Suprapubic skin (tissue), 4 donors: ENCODE measurements at regions not wholly inside any gene's neighbourhood (a gene's known extent, or its start where the extent isn't known, plus 50 kb on each side); places are given as distances from the start of the nearest gene placed in this dataset.

Source experiments
- DNase-seq, 2 donors: peaks; one replicate each; pipeline ENCODE4 v3.0.0-alpha.2; 2019; ENCODE audit warnings: low spot score in 2 of 2
- H3K27ac ChIP-seq: fragments of 200-600 bp; sonication (generic); one replicate; pipeline ENCODE4 v1.5.1; 2019
- H3K27me3 ChIP-seq: fragments of 200-600 bp; sonication (generic); one replicate; pipeline ENCODE4 v1.5.1; 2019
- H3K36me3 ChIP-seq: fragments of 200-600 bp; sonication (generic); one replicate; pipeline ENCODE4 v1.5.1; 2019
- H3K4me1 ChIP-seq: fragments of 200-600 bp; sonication (generic); one replicate; pipeline ENCODE4 v1.5.1; 2019
- H3K4me3 ChIP-seq: fragments of 200-600 bp; sonication (generic); one replicate; pipeline ENCODE4 v1.5.1; 2019; ENCODE audit warnings: mild to moderate bottlenecking
- H3K9me3 ChIP-seq: fragments of 200-600 bp; sonication (generic); one replicate; pipeline ENCODE4 v1.5.1; 2019
- CTCF ChIP-seq, 2 donors: fragments of 200-600 bp in 1 of 2; fragments of 450-650 bp in 1 of 2; sonication (generic) in 1 of 2; IDR thresholded peaks; one replicate each; pipeline ENCODE4 v1.5.1; 2016 to 2019; ENCODE audit warnings: antibody characterized with exemption in 2 of 2, mild to moderate bottlenecking in 1 of 2, moderate library complexity in 1 of 2
- EP300 ChIP-seq: sonication (generic); formaldehyde crosslinking; IDR thresholded peaks from one replicate; pipeline ENCODE4 v1.6.1; 2017; ENCODE audit warnings: antibody characterized with exemption
- POLR2A ChIP-seq, 2 donors: fragments of 450-650 bp; IDR thresholded peaks; one replicate each; pipeline ENCODE4 v1.6.1; 2017; ENCODE audit warnings: antibody characterized with exemption in 2 of 2, mild to moderate bottlenecking in 2 of 2, moderate library complexity in 2 of 2
- POLR2AphosphoS5 ChIP-seq, 3 donors: sonication (generic); formaldehyde crosslinking; IDR thresholded peaks; one replicate each; pipeline ENCODE4 v1.6.1; 2017; ENCODE audit warnings: antibody characterized with exemption in 3 of 3
- WGBS: methylation state at CpG from one replicate; pipeline ENCODE4 v1.1.5; 2018; 5-methylcytosine and 5-hydroxymethylcytosine counted together

DNA sequence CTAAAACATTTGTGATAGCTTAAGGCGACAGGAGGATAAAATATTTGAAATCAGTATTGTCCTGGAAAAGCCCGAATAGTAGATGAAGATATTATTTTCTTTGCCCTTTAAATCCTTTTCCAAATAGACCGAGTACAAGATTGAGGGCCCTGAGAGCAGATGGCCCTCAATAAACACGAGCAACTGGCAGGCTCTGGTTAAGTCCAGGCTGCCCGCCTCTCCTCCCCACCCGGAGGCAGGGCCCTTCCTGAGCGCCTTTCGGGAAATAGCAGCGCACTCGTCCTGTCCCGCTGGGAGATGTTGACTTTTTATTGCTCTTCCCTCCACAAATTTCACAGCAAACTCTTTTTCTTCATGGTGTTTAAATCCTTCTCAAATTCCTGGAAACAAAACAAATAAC, 50.8 kb upstream of the MAX start:
- TF ChIP-seq POLR2A (IDR thresholded peaks at IDR 0.05) (no peak), CTCF (IDR thresholded peaks at IDR 0.05) (no peak), EP300 (no peak), POLR2AphosphoS5 (IDR thresholded peaks at IDR 0.05) (no peak)
- H3K4me3 ChIP-seq, result no peak overlapping the region
- no peaks in the 10 kb centered on the region for H3K9me3 ChIP-seq
- WGBS, result 65% methylated on average over 11 of the region's 11 CpGs
- no peaks in the 10 kb centered on the region for H3K36me3 ChIP-seq
- no peaks in the 10 kb centered on the region for H3K27me3 ChIP-seq
- H3K27ac ChIP-seq, result no peak overlapping the region
- no peak for DNase-seq
- H3K4me1 ChIP-seq, result peaks cover 15% of the 10 kb centered on the region

DNA sequence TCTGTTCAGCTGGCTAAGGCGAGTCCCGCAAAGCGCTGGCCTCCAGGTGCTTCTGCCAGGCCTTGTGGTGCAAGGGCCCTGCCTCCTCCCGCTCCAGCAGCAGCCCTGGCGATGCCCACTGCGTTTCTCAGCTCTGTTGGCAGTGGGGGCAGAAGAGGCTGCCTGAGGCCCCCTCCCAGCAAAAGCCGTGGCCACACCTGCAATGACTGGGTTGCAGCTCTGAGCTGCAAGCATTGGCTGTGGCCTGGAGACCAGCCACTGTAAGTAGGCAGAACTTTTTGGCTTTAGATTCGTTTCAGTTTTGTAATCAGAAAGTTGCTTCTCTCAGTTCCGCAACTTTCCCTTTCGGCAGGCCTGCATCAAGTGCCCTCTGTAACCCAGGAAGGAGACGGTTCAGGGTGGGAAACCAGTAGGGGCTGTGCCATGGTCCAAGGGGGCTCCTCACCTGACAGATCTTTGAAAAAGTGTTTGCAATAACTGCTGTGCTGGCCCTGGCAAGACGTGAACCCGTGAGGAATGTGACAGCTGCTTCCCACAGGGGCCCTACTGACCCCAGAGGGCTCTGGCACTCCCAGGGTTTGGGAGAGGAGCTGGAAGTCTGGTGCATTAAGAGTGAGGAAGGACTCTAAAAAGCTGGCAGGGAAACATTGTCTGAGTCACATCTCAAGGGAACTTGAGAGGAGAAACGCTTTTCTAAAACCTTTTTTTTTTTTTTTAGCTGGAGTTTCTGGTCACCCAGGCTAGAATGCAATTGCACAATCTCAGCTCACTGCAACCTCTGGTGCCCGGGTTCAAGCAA, 54.5 kb upstream of the MAX start:
- no peaks in the 10 kb centered on the region for H3K9me3 ChIP-seq
- no peak for TF ChIP-seq POLR2A (IDR thresholded peaks at IDR 0.05)
- no peak for TF ChIP-seq EP300
- no peak for TF ChIP-seq POLR2AphosphoS5 (IDR thresholded peaks at IDR 0.05)
- no peak for TF ChIP-seq CTCF (IDR thresholded peaks at IDR 0.05)
- H3K27ac ChIP-seq, result peak overlapping the region; percentile 87
- H3K27me3 ChIP-seq, result no peaks in the 10 kb centered on the region
- H3K4me1 ChIP-seq, result peaks cover 15% of the 10 kb centered on the region
- DNase-seq, result no peak
- WGBS, result 27% methylated on average over 9 of the region's 15 CpGs
- H3K4me3 ChIP-seq, result peak overlapping the region; percentile 32
- H3K36me3 ChIP-seq, result no peaks in the 10 kb centered on the region

DNA sequence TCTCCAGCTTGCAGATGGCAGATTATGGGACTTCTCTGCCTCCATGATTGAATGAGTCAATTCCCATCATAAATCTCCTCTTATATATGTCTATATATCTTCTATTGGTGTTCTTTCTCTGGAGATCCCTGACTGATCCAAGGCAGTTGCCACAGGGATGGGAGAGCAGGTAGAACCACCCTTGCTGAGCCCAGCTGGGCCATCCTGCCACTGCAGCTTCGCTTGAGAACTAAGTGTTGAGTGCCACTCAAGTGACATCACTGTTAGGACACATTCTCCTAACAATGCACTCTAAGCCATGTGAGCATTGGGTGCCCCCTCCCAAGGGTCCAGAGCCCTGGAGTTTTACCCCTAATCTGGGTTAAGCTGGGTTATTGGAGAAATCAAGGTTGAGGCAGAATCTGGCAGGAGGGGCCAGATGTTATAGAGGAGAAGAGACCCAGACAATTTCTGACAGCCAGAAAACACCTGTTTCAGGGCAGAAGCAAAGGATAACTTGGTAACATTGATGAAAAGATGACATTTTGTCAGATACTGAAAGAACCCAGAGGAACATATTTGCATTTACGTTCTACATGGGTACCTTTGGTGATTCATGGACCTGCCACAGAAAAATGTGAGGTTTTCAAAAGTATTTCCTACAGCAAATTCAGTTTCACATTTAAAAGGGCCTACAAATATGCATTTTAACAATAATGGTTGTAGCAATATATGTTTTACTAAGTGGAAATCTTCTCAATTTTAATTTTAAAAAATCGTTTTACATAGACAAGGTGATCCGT, 57.2 kb upstream of the MAX start:
- Histone ChIP-seq H3K36me3 (no peaks in the 10 kb centered on the region), H3K27ac (no peak overlapping the region), H3K9me3 (no peaks in the 10 kb centered on the region), H3K27me3 (no peaks in the 10 kb centered on the region), H3K4me3 (no peak overlapping the region), H3K4me1 (peaks cover 15% of the 10 kb centered on the region)
- TF ChIP-seq CTCF (IDR thresholded peaks at IDR 0.05), result no peak
- no peak for TF ChIP-seq POLR2AphosphoS5 (IDR thresholded peaks at IDR 0.05)
- TF ChIP-seq EP300, result no peak
- no peak for TF ChIP-seq POLR2A (IDR thresholded peaks at IDR 0.05)
- WGBS, result 78% methylated on average over 4 of the region's 4 CpGs
- no peak for DNase-seq

DNA sequence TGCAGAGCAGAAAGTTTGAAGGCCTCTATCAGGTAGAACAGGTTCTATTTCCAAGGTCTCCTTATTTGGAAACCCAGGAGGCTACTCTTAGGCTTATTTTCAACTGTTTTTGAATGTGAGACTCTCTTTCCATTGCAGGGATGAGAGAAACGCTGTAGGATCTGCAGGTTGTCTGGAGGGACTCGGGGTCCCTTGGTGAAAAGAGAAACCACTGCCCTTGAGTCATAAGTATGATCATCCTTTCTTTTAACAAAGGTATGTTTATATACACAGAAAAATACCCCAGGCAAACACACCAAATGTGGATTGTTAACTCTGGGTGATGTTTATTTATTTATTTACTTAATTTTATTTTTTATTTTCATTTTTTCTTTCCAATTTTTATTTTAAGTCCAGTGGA, 57.8 kb upstream of the MAX start:
- Histone ChIP-seq H3K27ac (no peak overlapping the region), H3K27me3 (no peaks in the 10 kb centered on the region), H3K4me3 (no peak overlapping the region), H3K4me1 (peaks cover 15% of the 10 kb centered on the region), H3K36me3 (no peaks in the 10 kb centered on the region), H3K9me3 (no peaks in the 10 kb centered on the region)
- TF ChIP-seq CTCF (IDR thresholded peaks at IDR 0.05) (no peak), POLR2A (IDR thresholded peaks at IDR 0.05) (no peak), POLR2AphosphoS5 (IDR thresholded peaks at IDR 0.05) (no peak), EP300 (no peak)
- DNase-seq, result no peak
- 78% methylated on average over 2 of the region's 2 CpGs for WGBS

GRCh38 chr14:65162031-65162430, 59.7 kb upstream of the MAX start:
- TF ChIP-seq CTCF (IDR thresholded peaks at IDR 0.05), result no peak
- no peaks in the 10 kb centered on the region for H3K36me3 ChIP-seq
- H3K4me1 ChIP-seq, result peaks cover 7% of the 10 kb centered on the region
- H3K9me3 ChIP-seq, result no peaks in the 10 kb centered on the region
- 75% methylated on average over 1 of the region's 1 CpG for WGBS
- no peak overlapping the region for H3K4me3 ChIP-seq
- no peak for DNase-seq
- H3K27me3 ChIP-seq, result no peaks in the 10 kb centered on the region
- no peak overlapping the region for H3K27ac ChIP-seq
